Endothelial cell (in vitro differentiated cells): ENCODE measurements at regions not wholly inside any gene's neighbourhood (a gene's known extent, or its start where the extent isn't known, plus 50 kb on each side); places are given as distances from the start of the nearest gene placed in this dataset.

Experiments
- DNase-seq: peaks from one replicate; pipeline ENCODE4 v3.0.0; 2021; ENCODE audit warnings: low spot score
- H3K27ac Mint-ChIP-seq: one replicate; pipeline ENCODE4 v1.8.0; 2021; ENCODE audit warnings: mixed read lengths, inconsistent platforms; ENCODE audit not compliant: unreplicated experiment
- H3K27me3 Mint-ChIP-seq: one replicate; pipeline ENCODE4 v1.8.0; 2021; ENCODE audit warnings: mild to moderate bottlenecking, moderate library complexity, mixed read lengths, inconsistent platforms; ENCODE audit not compliant: unreplicated experiment
- H3K36me3 Mint-ChIP-seq: one replicate; pipeline ENCODE4 v1.8.0; 2021; ENCODE audit warnings: mild to moderate bottlenecking, low read depth, mixed read lengths, inconsistent platforms; ENCODE audit not compliant: unreplicated experiment
- H3K4me1 Mint-ChIP-seq: one replicate; pipeline ENCODE4 v1.8.0; 2021; ENCODE audit warnings: mild to moderate bottlenecking, mixed read lengths, inconsistent platforms; ENCODE audit not compliant: unreplicated experiment
- H3K4me3 Mint-ChIP-seq: one replicate; pipeline ENCODE4 v1.8.0; 2021; ENCODE audit warnings: mild to moderate bottlenecking, mixed read lengths, inconsistent platforms; ENCODE audit not compliant: unreplicated experiment
- H3K9me3 Mint-ChIP-seq: one replicate; pipeline ENCODE4 v1.8.0; 2021; ENCODE audit warnings: mixed read lengths, inconsistent platforms; ENCODE audit not compliant: unreplicated experiment
- TF ChIP-seq, protein P1 (sequence below): fragments of 200-600 bp; sonication (generic); IDR thresholded peaks from one replicate; pipeline ENCODE4 v1.5.0; 2021; ENCODE audit warnings: antibody characterized with exemption; ENCODE audit not compliant: unreplicated experiment

DNA sequence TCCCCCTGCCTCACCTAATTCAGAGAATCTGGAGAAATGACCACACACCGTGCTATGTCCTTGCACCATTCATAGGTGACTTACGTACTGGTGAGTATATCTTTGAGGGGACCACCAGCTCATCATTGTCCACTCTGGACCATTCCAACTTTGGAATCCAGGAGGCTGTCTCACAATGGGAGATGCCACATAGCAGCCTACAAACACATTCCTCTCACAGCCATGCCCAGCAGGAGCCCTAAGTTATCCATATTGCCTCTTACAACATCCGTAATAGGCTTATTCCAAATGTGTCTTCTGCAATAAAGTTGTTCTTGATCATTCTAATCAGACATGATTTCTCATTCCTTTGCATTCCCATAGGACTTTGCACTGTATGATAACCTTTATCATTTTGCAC, 436.7 kb downstream of the EFNB2 start:
- Mint-ChIP-seq H3K36me3 (no peaks in the 10 kb centered on the region), H3K27ac (no peak overlapping the region), H3K27me3 (peaks cover 2% of the 10 kb centered on the region), H3K4me3 (no peak overlapping the region), H3K4me1 (peaks cover 16% of the 10 kb centered on the region), H3K9me3 (no peaks in the 10 kb centered on the region)
- TF ChIP-seq, protein P1, sequence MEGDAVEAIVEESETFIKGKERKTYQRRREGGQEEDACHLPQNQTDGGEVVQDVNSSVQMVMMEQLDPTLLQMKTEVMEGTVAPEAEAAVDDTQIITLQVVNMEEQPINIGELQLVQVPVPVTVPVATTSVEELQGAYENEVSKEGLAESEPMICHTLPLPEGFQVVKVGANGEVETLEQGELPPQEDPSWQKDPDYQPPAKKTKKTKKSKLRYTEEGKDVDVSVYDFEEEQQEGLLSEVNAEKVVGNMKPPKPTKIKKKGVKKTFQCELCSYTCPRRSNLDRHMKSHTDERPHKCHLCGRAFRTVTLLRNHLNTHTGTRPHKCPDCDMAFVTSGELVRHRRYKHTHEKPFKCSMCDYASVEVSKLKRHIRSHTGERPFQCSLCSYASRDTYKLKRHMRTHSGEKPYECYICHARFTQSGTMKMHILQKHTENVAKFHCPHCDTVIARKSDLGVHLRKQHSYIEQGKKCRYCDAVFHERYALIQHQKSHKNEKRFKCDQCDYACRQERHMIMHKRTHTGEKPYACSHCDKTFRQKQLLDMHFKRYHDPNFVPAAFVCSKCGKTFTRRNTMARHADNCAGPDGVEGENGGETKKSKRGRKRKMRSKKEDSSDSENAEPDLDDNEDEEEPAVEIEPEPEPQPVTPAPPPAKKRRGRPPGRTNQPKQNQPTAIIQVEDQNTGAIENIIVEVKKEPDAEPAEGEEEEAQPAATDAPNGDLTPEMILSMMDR = no peak
- no peak for DNase-seq

DNA sequence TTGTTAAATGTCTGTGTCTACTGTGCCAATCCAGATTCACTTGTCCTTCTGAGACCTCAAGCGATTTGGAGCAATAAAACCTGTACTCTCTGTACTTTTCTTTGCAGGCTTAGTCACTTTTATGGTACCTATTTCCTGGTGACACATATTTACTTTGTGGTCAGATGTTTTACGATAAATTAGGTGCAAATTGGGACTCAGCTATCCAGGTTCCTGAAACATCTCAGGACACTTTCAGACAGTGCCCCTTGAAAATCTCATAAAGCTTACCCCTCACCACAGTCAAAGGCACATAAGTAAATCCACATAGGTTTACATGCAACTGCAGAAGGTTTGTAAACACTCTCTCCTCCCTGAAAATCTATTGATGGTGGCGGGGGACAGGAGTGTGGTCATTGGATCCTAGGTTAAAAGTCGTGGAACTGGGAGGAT, 438.8 kb downstream of the EFNB2 start:
- Mint-ChIP-seq H3K27me3 (peaks cover 2% of the 10 kb centered on the region), H3K4me1 (peaks cover 16% of the 10 kb centered on the region), H3K36me3 (no peaks in the 10 kb centered on the region), H3K9me3 (no peaks in the 10 kb centered on the region), H3K27ac (no peak overlapping the region), H3K4me3 (no peak overlapping the region)
- TF ChIP-seq, protein P1 = no peak
- DNase-seq = no peak

DNA sequence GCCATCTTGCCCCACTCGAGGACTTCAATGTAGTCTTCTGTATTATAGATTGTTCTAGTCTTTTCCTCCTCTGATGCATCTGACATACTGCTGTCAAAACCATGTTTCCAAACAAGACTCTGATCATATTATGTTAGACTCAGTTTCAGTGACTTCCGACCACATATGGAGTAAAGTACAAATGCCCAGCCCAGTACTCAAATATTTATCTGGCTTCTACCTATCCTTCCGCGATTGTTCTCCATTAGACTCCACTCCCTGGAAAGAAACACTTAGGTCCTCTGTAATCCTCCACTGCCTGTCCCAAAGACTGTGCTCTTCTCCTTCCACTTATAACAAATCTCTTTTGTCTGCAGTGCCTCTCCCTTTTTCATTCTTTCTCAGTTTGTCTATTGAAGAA, 439.5 kb downstream of the EFNB2 start:
- H3K4me1 Mint-ChIP-seq = peaks cover 15% of the 10 kb centered on the region
- H3K36me3 Mint-ChIP-seq = no peaks in the 10 kb centered on the region
- H3K27me3 Mint-ChIP-seq = peaks cover 2% of the 10 kb centered on the region
- no peak overlapping the region for H3K27ac Mint-ChIP-seq
- no peak overlapping the region for H3K4me3 Mint-ChIP-seq
- TF ChIP-seq, protein P1 = no peak
- DNase-seq = no peak
- no peaks in the 10 kb centered on the region for H3K9me3 Mint-ChIP-seq

DNA sequence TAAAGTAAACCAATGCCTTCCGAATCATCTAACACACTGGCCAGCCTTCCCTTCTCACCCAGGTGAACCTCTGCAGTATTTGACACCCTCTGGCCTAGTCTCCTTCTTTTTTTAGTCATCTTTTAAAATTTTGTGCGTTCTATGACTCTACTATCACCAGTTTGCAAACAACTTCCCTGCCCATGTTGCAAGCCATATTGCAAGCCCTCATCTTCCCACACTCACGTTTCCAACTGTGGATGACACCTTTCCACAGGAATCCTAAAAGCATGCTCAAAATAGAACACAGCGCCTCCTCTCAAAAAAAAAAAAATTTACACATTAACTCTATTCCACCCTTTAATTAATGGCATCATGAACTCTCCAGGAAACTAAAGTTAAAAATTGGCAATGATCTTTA, 440.1 kb downstream of the EFNB2 start:
- TF ChIP-seq, protein P1 = no peak
- H3K9me3 Mint-ChIP-seq = no peaks in the 10 kb centered on the region
- H3K4me3 Mint-ChIP-seq = no peak overlapping the region
- H3K27me3 Mint-ChIP-seq = peaks cover 2% of the 10 kb centered on the region
- no peak overlapping the region for H3K27ac Mint-ChIP-seq
- H3K4me1 Mint-ChIP-seq = peaks cover 12% of the 10 kb centered on the region
- no peaks in the 10 kb centered on the region for H3K36me3 Mint-ChIP-seq
- no peak for DNase-seq

DNA sequence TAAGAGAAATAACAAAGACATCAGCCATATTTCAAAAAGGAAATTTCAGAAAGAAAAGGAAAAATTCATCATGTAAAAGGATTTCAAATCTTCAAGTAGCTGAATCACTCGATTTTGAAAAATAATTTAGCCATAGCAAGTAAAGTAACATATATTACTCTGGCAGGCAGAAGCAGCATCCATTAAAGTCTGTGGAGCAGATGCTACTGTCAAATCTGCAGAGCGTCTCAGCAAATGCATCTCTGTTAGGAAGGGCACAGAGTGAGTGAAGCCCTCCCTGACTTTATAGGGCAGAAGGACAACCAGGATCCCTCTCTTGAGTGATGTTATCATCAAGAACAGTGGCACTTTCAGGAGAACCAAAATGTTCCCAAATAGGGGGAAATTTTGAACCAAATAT, 445.5 kb downstream of the EFNB2 start:
- no peaks in the 10 kb centered on the region for H3K36me3 Mint-ChIP-seq
- H3K4me1 Mint-ChIP-seq = peaks cover 4% of the 10 kb centered on the region
- no peak for DNase-seq
- H3K9me3 Mint-ChIP-seq = no peaks in the 10 kb centered on the region
- no peaks in the 10 kb centered on the region for H3K27me3 Mint-ChIP-seq
- H3K27ac Mint-ChIP-seq = no peak overlapping the region
- H3K4me3 Mint-ChIP-seq = no peak overlapping the region
- TF ChIP-seq, protein P1 = no peak
